Cardiac muscle cell (in vitro differentiated cells and primary cell): ENCODE measurements at regions not wholly inside any gene's neighbourhood (a gene's known extent, or its start where the extent isn't known, plus 50 kb on each side); places are given as distances from the start of the nearest gene placed in this dataset.
A peak's percentile ranks its signal among the peaks of the same experiment; 100 is the strongest.

Experiments
- DNase-seq, 2 donors: peaks; one replicate each; pipeline versions ENCODE4 v3.0.0 to v3.0.0-alpha.2; 2010 to 2017; ENCODE audit warnings: low read depth in 1 of 2, low spot score in 1 of 2
- H3K27ac ChIP-seq: fragments of 200-600 bp; sonication (generic); 2 replicates; pipeline ENCODE4 v1.5.1; 2016
- H3K27me3 ChIP-seq: fragments of 200-600 bp; sonication (generic); 2 replicates; pipeline ENCODE4 v1.6.0; 2016; ENCODE audit warnings: control low read depth
- H3K36me3 ChIP-seq: fragments of 200-600 bp; sonication (generic); 2 replicates; pipeline ENCODE4 v1.5.1; 2016; ENCODE audit warnings: control low read depth
- H3K4me1 ChIP-seq: fragments of 200-600 bp; sonication (generic); 2 replicates; pipeline ENCODE4 v1.8.1; 2017; ENCODE audit warnings: low read depth, mild to moderate bottlenecking, mixed run types
- H3K4me3 ChIP-seq: fragments of 200-600 bp; sonication (generic); 2 replicates; pipeline ENCODE4 v1.5.1; 2016; ENCODE audit warnings: mild to moderate bottlenecking
- H3K9me3 ChIP-seq: fragments of 200-600 bp; sonication (generic); 2 replicates; pipeline ENCODE4 v1.5.1; 2017; ENCODE audit warnings: low read depth, mild to moderate bottlenecking, control low read depth
- TF ChIP-seq, protein P1 (sequence below): IDR thresholded peaks from 2 replicates; pipeline ENCODE4 v1.5.1; 2012; ENCODE audit warnings: low read depth, mild to moderate bottlenecking, low read length

DNA sequence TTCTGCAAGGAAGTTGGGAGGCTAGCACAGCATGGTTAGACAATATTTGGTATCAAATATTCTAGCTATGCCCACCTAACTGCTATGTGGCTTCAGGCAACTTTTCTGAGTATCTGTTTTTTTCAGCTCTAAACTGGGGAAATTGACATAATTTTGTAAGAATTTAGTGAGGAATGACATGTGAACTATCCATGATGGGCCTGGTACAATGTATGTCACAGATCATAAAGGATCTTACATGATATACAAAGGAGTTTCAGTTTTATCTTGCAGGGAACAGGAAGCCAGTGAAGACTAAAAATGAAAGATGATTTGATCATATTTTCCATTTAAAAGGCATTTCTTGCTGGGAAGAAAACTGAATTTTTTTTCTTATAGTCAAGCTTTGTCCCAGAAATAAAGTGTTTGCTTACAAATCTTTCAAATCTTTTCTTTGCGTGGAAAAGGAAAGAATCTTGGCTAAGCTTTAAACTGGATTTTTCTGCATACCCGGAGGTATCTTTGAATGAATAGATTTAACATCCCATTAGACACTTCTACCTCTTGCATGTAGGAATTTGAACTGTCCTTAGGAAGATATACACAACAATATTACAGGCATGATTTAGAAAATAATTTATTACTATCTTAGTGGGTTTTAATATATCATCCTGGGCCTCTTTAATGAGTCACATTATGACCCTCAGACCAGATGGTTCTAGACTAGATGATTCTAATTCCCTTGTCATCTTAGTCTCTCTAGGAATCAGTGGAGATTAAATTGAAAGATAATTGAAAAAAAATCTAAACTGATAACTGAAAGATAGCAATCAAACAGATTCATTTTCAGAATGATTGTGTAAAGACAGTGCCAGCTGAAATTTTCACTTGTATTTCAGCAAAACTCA, 436.0 kb upstream of the THBS1 start:
- TF ChIP-seq, protein P1, sequence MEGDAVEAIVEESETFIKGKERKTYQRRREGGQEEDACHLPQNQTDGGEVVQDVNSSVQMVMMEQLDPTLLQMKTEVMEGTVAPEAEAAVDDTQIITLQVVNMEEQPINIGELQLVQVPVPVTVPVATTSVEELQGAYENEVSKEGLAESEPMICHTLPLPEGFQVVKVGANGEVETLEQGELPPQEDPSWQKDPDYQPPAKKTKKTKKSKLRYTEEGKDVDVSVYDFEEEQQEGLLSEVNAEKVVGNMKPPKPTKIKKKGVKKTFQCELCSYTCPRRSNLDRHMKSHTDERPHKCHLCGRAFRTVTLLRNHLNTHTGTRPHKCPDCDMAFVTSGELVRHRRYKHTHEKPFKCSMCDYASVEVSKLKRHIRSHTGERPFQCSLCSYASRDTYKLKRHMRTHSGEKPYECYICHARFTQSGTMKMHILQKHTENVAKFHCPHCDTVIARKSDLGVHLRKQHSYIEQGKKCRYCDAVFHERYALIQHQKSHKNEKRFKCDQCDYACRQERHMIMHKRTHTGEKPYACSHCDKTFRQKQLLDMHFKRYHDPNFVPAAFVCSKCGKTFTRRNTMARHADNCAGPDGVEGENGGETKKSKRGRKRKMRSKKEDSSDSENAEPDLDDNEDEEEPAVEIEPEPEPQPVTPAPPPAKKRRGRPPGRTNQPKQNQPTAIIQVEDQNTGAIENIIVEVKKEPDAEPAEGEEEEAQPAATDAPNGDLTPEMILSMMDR, result no peak
- no peak for DNase-seq
- no peaks in the 10 kb centered on the region for H3K27me3 ChIP-seq
- no peak overlapping the region for H3K4me3 ChIP-seq
- H3K9me3 ChIP-seq, result no peaks in the 10 kb centered on the region
- peaks cover 7% of the 10 kb centered on the region for H3K4me1 ChIP-seq
- no peaks in the 10 kb centered on the region for H3K36me3 ChIP-seq
- H3K27ac ChIP-seq, result no peak overlapping the region

DNA sequence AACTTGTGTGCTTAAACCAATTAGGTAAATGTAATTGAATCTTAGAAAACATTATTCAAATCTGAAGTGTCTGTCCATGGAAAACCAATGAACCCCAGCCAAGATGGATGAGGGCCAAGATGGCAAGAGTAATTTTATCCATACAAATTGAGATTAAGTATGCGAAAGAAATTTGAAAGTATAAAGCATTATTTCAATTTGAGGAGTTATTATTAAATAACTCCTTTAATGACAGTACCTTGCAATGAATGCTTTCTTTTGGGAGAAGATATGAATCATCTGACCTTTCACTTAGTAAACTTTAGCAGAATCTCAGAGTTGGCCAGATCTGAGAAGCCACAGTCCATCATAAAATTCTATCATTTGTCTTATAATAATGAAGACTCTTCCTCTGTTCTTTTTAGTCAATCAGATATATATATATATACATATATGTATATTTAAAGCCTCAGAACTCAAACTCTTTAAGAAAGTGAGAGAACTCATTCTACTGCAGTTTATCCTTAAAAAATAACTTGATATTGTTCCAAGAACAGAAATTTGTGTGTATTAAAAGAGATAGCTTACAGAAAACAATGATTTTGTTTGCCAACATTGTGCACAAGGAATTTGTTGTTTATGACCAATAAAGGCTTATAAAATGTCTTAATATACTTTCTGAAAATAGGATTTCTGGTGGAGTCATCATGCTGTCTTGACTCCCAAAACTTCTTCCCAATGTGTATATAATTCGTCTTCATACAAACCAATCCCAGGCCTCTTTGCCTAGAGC, 434.8 kb upstream of the THBS1 start:
- Histone ChIP-seq H3K4me3 (no peak overlapping the region), H3K9me3 (no peaks in the 10 kb centered on the region), H3K27ac (no peak overlapping the region), H3K4me1 (peaks cover 2% of the 10 kb centered on the region), H3K27me3 (no peaks in the 10 kb centered on the region), H3K36me3 (no peaks in the 10 kb centered on the region)
- DNase-seq, result peak in 1 of 2 donors; percentile 30
- TF ChIP-seq, protein P1, result no peak

DNA sequence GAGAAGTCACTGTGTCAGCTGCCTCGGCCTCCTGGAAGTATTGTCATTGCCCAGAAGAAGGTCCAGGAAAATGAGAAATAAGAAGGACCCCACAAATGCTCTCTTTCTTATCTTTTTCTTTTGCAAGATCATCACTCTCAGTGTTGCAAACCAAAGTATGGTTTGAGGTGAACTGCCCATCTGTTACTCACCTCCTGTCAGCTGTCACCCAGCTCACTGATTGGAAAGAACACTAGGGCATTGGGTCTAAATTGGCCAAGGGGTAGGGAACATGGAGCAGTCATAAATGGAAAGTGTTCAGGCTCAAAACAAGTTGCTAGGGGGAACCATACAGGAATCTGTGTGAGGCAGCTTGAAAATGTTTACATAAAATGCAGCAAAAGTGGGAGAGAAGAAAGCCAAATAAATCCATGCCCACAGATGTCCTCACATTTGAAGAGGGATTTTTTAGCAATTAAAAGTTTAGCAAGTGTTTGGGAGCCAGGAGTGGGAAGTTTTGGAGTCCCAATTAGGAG, 431.2 kb upstream of the THBS1 start:
- H3K27ac ChIP-seq, result no peak overlapping the region
- no peaks in the 10 kb centered on the region for H3K36me3 ChIP-seq
- TF ChIP-seq, protein P1, result no peak
- DNase-seq, result no peak
- no peaks in the 10 kb centered on the region for H3K27me3 ChIP-seq
- H3K4me3 ChIP-seq, result no peak overlapping the region
- H3K9me3 ChIP-seq, result no peaks in the 10 kb centered on the region
- H3K4me1 ChIP-seq, result peaks cover 6% of the 10 kb centered on the region

DNA sequence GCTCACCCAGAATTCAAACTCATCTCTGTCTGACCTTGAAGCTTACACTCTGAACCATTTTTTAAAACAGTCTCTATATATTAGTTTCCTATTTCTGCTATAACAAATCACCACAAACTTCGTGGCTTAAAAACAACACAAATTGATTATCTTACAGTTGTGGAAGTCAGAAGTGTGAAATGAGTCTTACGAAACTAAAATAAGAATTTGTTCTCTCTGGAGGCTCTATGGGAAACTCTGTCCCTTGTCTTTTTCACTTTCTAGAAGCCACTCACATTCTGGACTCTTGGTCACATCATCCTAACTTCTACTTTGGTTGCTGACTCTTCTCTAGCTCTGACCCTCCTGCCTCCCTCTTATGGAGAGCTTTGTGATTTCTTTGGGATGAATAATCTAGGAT, 429.3 kb upstream of the THBS1 start:
- Histone ChIP-seq H3K27me3 (no peaks in the 10 kb centered on the region), H3K4me1 (peaks cover 11% of the 10 kb centered on the region), H3K36me3 (no peaks in the 10 kb centered on the region), H3K4me3 (no peak overlapping the region), H3K9me3 (no peaks in the 10 kb centered on the region), H3K27ac (no peak overlapping the region)
- no peak for DNase-seq
- TF ChIP-seq, protein P1, result no peak

DNA sequence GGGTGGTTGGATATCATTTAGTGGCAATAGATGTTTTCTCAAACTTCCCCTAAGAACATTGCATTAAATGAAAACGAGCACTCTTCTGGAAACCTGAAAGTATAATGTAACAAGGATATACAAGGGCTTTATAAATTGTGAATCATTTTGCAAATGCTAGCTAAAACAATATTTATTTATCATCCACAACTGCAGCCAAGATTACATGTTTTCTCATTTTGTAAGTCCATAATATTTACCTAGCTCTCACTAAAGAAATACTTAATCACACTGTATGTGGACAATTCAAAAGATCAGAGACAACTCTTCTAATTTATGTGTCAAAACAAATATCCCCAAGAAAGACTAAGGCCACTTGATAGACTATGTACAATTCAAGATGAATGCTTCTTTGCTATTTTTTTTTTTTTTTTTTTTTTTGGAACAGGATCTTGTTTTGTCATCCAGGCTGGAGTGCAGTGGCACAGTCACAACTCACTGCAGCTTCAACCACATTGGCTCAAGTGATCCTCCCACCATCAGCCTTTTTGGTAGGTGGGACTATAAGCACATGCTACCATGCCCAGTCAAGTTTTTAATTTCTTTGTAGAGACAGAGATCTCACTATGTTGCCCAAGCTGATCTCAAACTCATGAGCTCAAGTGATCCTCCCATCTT, 427.7 kb upstream of the THBS1 start:
- Histone ChIP-seq H3K9me3 (no peaks in the 10 kb centered on the region), H3K27me3 (no peaks in the 10 kb centered on the region), H3K4me1 (peaks cover 11% of the 10 kb centered on the region), H3K27ac (no peak overlapping the region), H3K36me3 (no peaks in the 10 kb centered on the region), H3K4me3 (no peak overlapping the region)
- DNase-seq, result no peak
- TF ChIP-seq, protein P1, result no peak
